ENCODE measurements at regions not wholly inside any gene's neighbourhood (a gene's known extent, or its start where the extent isn't known, plus 50 kb on each side); places are given as distances from the start of the nearest gene placed in this dataset.

- Histone ChIP-seq H4K20me1 (replicated peaks; ENCODE audit: insufficient read depth) (no peaks in the 10 kb centered on the region), H3F3A (replicated peaks; ENCODE audit: low read depth) (no peaks in the 10 kb centered on the region), H3K36me3 (ENCODE audit: insufficient read depth) (no peaks in the 10 kb centered on the region), H3K27ac (ENCODE audit: low read depth) (no peak overlapping the region), H3K4me1 (ENCODE audit: insufficient read depth) (0 out of 2 replicates have a peak, but pooled peaks cover 4% of the 10 kb centered on the region), H3K9me2 (ENCODE audit: insufficient read depth) (no peaks in the 10 kb centered on the region), H2AFZ (no peak overlapping the region), H3K79me2 (replicated peaks; ENCODE audit: insufficient read depth) (no peaks in the 10 kb centered on the region), H3K4me3 (no peak overlapping the region), H3K4me2 (no peak overlapping the region), H3K27me3 (ENCODE audit: insufficient read depth) (no peaks in the 10 kb centered on the region)
- no peaks in the 10 kb centered on the region for H3K36me3 Mint-ChIP-seq (ENCODE audit: low read depth)
- ATAC-seq = no peak
- no peaks in the 10 kb centered on the region for H3K9me3 Mint-ChIP-seq
- no peak overlapping the region for H3K27ac Mint-ChIP-seq
- H3K4me1 Mint-ChIP-seq = peaks cover 3% of the 10 kb centered on the region; the same call in 2 of the 3 replicates
- H3K4me3 Mint-ChIP-seq = no peak overlapping the region
- no peaks in the 10 kb centered on the region for H3K27me3 Mint-ChIP-seq (ENCODE audit: insufficient read depth, low read depth, poor library complexity)
- TF ChIP-seq EZH2 (IDR thresholded peaks at IDR 0.05; ENCODE audit: low read depth, unreplicated experiment) (no peak), ZNF114 (CRISPR knock-in tag; IDR thresholded peaks at IDR 0.05) (no peak), ZNF462 (CRISPR knock-in tag; IDR thresholded peaks at IDR 0.05) (no peak), ZNF331 (CRISPR knock-in tag; IDR thresholded peaks at IDR 0.05; ENCODE audit: low read depth) (no peak), REST (IDR thresholded peaks at IDR 0.05; ENCODE audit: unreplicated experiment) (no peak), EZH2phosphoT487 (IDR thresholded peaks at IDR 0.05; ENCODE audit: unreplicated experiment) (no peak), JUNB (IDR thresholded peaks at IDR 0.05; ENCODE audit: unreplicated experiment) (no peak)
- no peak for DNase-seq (ENCODE audit: low spot score)
Measured at GRCh38 chr9:75671354-75671753, 219.1 kb upstream of the PCSK5 start.
